HS-5 (cell line): ENCODE measurements at regions not wholly inside any gene's neighbourhood (a gene's known extent, or its start where the extent isn't known, plus 50 kb on each side); places are given as distances from the start of the nearest gene placed in this dataset.
"Not testable (repeated sequence)": the region's sequence is repeated elsewhere in the genome, so short reads cannot be mapped to it uniquely, and the experiment has no call there.

Source experiments
- DNase-seq: peaks from one replicate; pipeline ENCODE4 v3.0.0-alpha.2; 2012; ENCODE audit warnings: low read depth

- no peak for DNase-seq
Measured at GRCh38 chr9:105978336-105978735, 284.0 kb downstream of the TMEM38B start.

- no peak for DNase-seq
Measured at GRCh38 chr9:105978826-105979225, 284.5 kb downstream of the TMEM38B start.

- DNase-seq: no peak
Measured at GRCh38 chr9:105979290-105979689, 284.9 kb downstream of the TMEM38B start.

GRCh38 chr9:105984714-105985113 lies 290.4 kb downstream of the TMEM38B start:
- DNase-seq: no peak

- DNase-seq: no peak
Measured at GRCh38 chr9:105993116-105993854, 298.9 kb downstream of the TMEM38B start.

- DNase-seq: no peak
Measured at GRCh38 chr9:105993921-105994715, 299.8 kb downstream of the TMEM38B start.

GRCh38 chr9:105994970-105995369 lies 300.6 kb downstream of the TMEM38B start:
- DNase-seq: no peak

- no peak for DNase-seq
Measured at GRCh38 chr9:106017198-106017740, 322.9 kb downstream of the TMEM38B start.

- DNase-seq: no peak
Measured at GRCh38 chr9:106019039-106019680, 324.8 kb downstream of the TMEM38B start.

- DNase-seq: no peak
Measured at GRCh38 chr9:106019702-106020101, 325.4 kb downstream of the TMEM38B start.

GRCh38 chr9:106020186-106020585 lies 325.8 kb downstream of the TMEM38B start:
- DNase-seq: no peak

GRCh38 chr9:106023455-106023854 lies 329.1 kb downstream of the TMEM38B start:
- no peak for DNase-seq

- no peak for DNase-seq
Measured at GRCh38 chr9:106025453-106025852, 331.1 kb downstream of the TMEM38B start.

- DNase-seq: not testable (repeated sequence)
Measured at GRCh38 chr9:106030146-106030545, 335.8 kb downstream of the TMEM38B start.

GRCh38 chr9:106032978-106033377 lies 338.6 kb downstream of the TMEM38B start:
- DNase-seq: no peak

GRCh38 chr9:106035806-106036205 lies 341.5 kb downstream of the TMEM38B start:
- DNase-seq: no peak

GRCh38 chr9:106038266-106039001 lies 344.1 kb downstream of the TMEM38B start:
- no peak for DNase-seq

GRCh38 chr9:106039151-106039935 lies 345.0 kb downstream of the TMEM38B start:
- no peak for DNase-seq

GRCh38 chr9:106041920-106042319 lies 347.6 kb downstream of the TMEM38B start:
- not testable (repeated sequence) for DNase-seq

- no peak for DNase-seq
Measured at GRCh38 chr9:106051545-106051944, 357.2 kb downstream of the TMEM38B start.

GRCh38 chr9:106052166-106052565 lies 357.8 kb downstream of the TMEM38B start:
- no peak for DNase-seq
